Ovary (tissue), 3 donors: ENCODE measurements at regions not wholly inside any gene's neighbourhood (a gene's known extent, or its start where the extent isn't known, plus 50 kb on each side); places are given as distances from the start of the nearest gene placed in this dataset.

ENCODE experiments used
- CTCF ChIP-seq, 3 donors: fragments of 450-650 bp in 2 of 3; fragments of 200-600 bp in 1 of 3; IDR thresholded peaks; one replicate each; pipeline versions ENCODE4 v1.5.1 to v1.8.0; 2016 to 2022; ENCODE audit warnings: antibody characterized with exemption in 3 of 3, mild to moderate bottlenecking in 1 of 3
- POLR2A ChIP-seq: fragments of 450-650 bp; IDR thresholded peaks from one replicate; pipeline ENCODE4 v1.6.1; 2017; ENCODE audit warnings: antibody characterized with exemption, mild to moderate bottlenecking, moderate library complexity
- donor health status: DM: no; HTN: no; CAD: no.

- TF ChIP-seq CTCF (IDR thresholded peaks at IDR 0.05): no peak
- TF ChIP-seq POLR2A: no peak
These were observed 54.4 kb upstream of the MEF2C start for GRCh38 chr5:88937406-88937805.
